Fibroblast of lung (primary cell): ENCODE measurements at regions not wholly inside any gene's neighbourhood (a gene's known extent, or its start where the extent isn't known, plus 50 kb on each side); places are given as distances from the start of the nearest gene placed in this dataset.

Experiments used
- EZH2 ChIP-seq: IDR thresholded peaks from 2 replicates; pipeline ENCODE4 v1.5.1; 2012; ENCODE audit warnings: low read length, control low read depth, mild to moderate bottlenecking; ENCODE audit errors: missing control alignments
- TF ChIP-seq, protein P1 (sequence below), 2 donors: IDR thresholded peaks in 1 of 2; conservative IDR thresholded peaks in 1 of 2; 1 replicate in 1 of 2; 2 replicates in 1 of 2; pipeline ENCODE4 v1.5.1; 2011 to 2012; ENCODE audit warnings: low read length in 2 of 2, control low read depth in 1 of 2, inconsistent platforms in 1 of 2, low read depth in 1 of 2, mild to moderate bottlenecking in 1 of 2

DNA sequence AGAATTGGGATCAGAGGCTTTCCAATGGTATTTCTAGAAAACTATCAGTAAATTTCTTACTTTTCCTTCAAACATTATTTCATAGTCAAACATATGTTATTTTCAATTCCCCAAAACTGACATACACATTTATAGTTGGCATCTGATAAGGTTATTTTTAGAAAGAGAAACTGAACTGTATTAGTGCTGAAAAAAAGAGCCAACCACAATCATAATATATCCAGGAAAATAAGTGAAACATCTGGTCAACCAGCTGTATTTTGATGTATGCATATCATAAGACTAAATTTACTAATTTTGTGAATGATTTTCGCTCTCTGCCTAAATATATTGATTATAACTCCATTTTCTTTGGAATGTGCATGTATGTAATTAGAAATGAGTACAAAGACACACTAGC is 554.2 kb downstream of the FLRT2 start:
- TF ChIP-seq EZH2, result no peak
- TF ChIP-seq, protein P1, sequence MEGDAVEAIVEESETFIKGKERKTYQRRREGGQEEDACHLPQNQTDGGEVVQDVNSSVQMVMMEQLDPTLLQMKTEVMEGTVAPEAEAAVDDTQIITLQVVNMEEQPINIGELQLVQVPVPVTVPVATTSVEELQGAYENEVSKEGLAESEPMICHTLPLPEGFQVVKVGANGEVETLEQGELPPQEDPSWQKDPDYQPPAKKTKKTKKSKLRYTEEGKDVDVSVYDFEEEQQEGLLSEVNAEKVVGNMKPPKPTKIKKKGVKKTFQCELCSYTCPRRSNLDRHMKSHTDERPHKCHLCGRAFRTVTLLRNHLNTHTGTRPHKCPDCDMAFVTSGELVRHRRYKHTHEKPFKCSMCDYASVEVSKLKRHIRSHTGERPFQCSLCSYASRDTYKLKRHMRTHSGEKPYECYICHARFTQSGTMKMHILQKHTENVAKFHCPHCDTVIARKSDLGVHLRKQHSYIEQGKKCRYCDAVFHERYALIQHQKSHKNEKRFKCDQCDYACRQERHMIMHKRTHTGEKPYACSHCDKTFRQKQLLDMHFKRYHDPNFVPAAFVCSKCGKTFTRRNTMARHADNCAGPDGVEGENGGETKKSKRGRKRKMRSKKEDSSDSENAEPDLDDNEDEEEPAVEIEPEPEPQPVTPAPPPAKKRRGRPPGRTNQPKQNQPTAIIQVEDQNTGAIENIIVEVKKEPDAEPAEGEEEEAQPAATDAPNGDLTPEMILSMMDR (conservative IDR thresholded peaks at IDR 0.05 in 1 of 2, IDR thresholded peaks at IDR 0.05 in 1 of 2; ENCODE audit: low read depth in 1 of 2, low read length in 2 of 2), result no peak
